Neural progenitor cell (in vitro differentiated cells): ENCODE measurements at regions not wholly inside any gene's neighbourhood (a gene's known extent, or its start where the extent isn't known, plus 50 kb on each side); places are given as distances from the start of the nearest gene placed in this dataset.

Experiments
- CTCF ChIP-seq: fragments of 200-600 bp; sonication (generic); IDR thresholded peaks from 2 replicates; pipeline ENCODE4 v1.5.1; 2017; ENCODE audit warnings: antibody characterized with exemption, mild to moderate bottlenecking
- EZH2phosphoT487 ChIP-seq: fragments of 200-600 bp; sonication (generic); IDR thresholded peaks from 2 replicates; pipeline ENCODE4 v1.6.1; 2017; ENCODE audit warnings: antibody characterized with exemption

- no peak for TF ChIP-seq CTCF
- no peak for TF ChIP-seq EZH2phosphoT487
Observed at GRCh38 chr14:89544636-89545301, 127.7 kb upstream of the FOXN3 start.
